ENCODE measurements at regions not wholly inside any gene's neighbourhood (a gene's known extent, or its start where the extent isn't known, plus 50 kb on each side); places are given as distances from the start of the nearest gene placed in this dataset.

DNA sequence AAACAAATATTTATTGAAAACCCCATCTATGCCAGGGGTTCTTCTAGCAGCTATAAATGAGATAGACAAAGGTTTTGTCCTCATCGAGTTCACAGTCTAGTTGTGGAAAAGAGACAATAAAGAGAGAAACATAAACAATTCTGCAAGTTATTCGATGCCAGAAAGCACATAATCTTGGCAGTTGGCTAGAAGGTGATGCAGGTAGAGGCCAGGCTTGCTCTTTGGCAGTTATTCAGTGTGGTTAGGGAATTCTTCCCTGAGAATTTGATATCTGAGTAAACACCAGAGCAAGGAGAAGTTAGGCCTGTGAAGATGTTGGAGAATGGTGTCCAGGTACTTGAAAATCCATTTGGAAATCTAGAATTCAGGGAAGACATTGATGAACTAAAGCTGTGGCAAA lies 547.4 kb downstream of the SLC4A3 start:
- intact Hi-C loops (cut with DNase I) = no loop called here
- no peaks in the 10 kb centered on the region for H3K4me1 ChIP-seq
- DNase-seq = no peak
- no peaks in the 10 kb centered on the region for H3K27me3 ChIP-seq
- no peak for ATAC-seq
- no peak overlapping the region for H3K27ac ChIP-seq
- TF ChIP-seq, protein P1, sequence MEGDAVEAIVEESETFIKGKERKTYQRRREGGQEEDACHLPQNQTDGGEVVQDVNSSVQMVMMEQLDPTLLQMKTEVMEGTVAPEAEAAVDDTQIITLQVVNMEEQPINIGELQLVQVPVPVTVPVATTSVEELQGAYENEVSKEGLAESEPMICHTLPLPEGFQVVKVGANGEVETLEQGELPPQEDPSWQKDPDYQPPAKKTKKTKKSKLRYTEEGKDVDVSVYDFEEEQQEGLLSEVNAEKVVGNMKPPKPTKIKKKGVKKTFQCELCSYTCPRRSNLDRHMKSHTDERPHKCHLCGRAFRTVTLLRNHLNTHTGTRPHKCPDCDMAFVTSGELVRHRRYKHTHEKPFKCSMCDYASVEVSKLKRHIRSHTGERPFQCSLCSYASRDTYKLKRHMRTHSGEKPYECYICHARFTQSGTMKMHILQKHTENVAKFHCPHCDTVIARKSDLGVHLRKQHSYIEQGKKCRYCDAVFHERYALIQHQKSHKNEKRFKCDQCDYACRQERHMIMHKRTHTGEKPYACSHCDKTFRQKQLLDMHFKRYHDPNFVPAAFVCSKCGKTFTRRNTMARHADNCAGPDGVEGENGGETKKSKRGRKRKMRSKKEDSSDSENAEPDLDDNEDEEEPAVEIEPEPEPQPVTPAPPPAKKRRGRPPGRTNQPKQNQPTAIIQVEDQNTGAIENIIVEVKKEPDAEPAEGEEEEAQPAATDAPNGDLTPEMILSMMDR (IDR thresholded peaks at IDR 0.05) = no peak
- H3K4me3 ChIP-seq = no peak overlapping the region
- WGBS, 2 donors = 83 to 86% methylated on average over 2 of the region's 2 CpGs
- no peaks in the 10 kb centered on the region for H3K36me3 ChIP-seq
- no peaks in the 10 kb centered on the region for H3K9me3 ChIP-seq

DNA sequence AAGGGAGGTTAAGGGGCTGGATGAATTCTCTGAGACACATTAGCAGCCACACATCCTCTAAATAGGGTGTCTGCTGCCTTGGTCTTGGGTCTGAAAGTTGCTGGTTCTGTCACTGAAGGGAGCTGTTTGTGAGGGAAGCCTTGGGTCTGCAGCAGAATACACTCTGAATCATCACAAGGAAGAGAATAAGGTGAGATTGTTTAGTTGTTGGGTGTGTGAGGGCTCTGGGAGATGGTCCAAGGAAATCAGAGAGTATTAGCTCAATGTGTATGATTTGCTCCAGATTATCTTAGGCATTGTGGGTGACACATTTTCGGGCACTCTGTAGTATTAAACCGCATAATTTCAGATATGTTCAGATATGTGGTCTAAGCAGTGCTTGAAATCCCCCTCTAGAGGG lies 548.5 kb downstream of the SLC4A3 start:
- intact Hi-C loops (cut with DNase I) = no loop called here
- ATAC-seq (no peak), DNase-seq (no peak)
- no peaks in the 10 kb centered on the region for H3K27me3 ChIP-seq
- 88 to 89% methylated on average over 2 of the region's 2 CpGs for WGBS, 2 donors
- H3K27ac ChIP-seq = no peak overlapping the region
- no peaks in the 10 kb centered on the region for H3K4me1 ChIP-seq
- H3K4me3 ChIP-seq = no peak overlapping the region
- H3K9me3 ChIP-seq = no peaks in the 10 kb centered on the region
- H3K36me3 ChIP-seq = no peaks in the 10 kb centered on the region
- TF ChIP-seq, protein P1 (IDR thresholded peaks at IDR 0.05) = no peak

DNA sequence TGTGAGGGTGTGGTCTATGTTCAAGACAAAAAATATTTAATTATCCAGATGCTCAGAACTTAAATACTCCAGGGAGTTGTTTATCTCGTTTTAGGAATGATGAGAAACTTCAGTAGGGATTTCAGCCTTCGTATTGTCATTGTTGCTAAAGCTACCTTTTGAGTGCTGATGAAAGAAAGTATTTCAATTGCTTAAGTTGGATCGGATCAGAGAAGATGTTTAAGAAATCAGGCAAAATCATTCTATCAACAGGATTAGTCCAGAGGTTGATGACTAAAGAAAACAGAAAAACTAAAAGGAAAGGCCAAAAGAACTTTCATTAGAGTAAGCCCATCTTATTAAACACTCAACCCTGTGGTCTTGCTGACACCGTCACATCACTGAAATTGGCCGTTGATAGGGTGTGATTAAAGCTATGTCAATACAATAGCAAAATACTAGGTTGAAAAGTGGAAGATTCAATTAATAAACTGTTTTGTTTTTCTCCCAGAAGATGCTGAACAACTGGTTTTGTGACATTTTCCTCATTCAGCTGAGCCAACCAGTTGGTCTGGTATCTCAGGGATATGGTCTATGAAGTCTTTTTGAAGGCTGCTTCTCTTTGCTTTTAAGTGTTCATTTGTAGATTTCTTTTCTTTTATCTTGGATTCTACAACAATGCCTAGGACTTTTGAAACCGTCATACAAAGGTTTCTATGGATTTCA lies 551.7 kb downstream of the SLC4A3 start:
- H3K9me3 ChIP-seq = no peaks in the 10 kb centered on the region
- H3K4me3 ChIP-seq = no peak overlapping the region
- TF ChIP-seq, protein P1 (IDR thresholded peaks at IDR 0.05) = no peak
- no peak overlapping the region for H3K27ac ChIP-seq
- ATAC-seq (no peak), DNase-seq (no peak)
- no peaks in the 10 kb centered on the region for H3K36me3 ChIP-seq
- no peaks in the 10 kb centered on the region for H3K4me1 ChIP-seq
- no peaks in the 10 kb centered on the region for H3K27me3 ChIP-seq
- intact Hi-C loops (cut with DNase I) = no loop called here
- WGBS, 2 donors = 81 to 84% methylated on average over 6 of the region's 6 CpGs

DNA sequence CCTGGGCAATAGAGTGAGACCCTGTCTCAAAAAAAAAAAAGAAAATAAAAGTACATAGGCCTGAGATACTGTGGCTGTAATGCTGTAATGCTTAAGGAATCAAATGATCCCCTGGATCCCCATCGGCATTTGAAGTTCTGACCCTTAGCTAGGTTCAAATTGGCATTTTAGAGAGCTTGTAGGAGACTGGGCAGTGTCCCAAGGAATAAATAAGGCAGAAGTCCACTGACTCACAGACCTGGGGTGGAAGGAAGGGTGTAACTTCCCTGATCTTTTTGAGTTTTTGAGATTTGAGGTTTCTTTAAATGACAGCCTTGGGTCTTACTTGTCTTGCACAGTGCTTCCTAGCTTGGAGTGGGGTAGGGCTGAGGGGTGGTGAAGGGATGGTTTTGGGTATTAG lies 553.7 kb downstream of the SLC4A3 start:
- Histone ChIP-seq H3K4me1 (no peaks in the 10 kb centered on the region), H3K27me3 (no peaks in the 10 kb centered on the region), H3K4me3 (no peak overlapping the region), H3K9me3 (no peaks in the 10 kb centered on the region), H3K36me3 (no peaks in the 10 kb centered on the region), H3K27ac (no peak overlapping the region)
- intact Hi-C loops (cut with DNase I) = no loop called here
- WGBS, 2 donors = 82 to 97% methylated on average over 1 of the region's 1 CpG
- DNase-seq (no peak), ATAC-seq (no peak)
- TF ChIP-seq, protein P1 (IDR thresholded peaks at IDR 0.05) = no peak

All from heart right ventricle (tissue), 16 donors.